ENCODE measurements at regions not wholly inside any gene's neighbourhood (a gene's known extent, or its start where the extent isn't known, plus 50 kb on each side); places are given as distances from the start of the nearest gene placed in this dataset.

DNA sequence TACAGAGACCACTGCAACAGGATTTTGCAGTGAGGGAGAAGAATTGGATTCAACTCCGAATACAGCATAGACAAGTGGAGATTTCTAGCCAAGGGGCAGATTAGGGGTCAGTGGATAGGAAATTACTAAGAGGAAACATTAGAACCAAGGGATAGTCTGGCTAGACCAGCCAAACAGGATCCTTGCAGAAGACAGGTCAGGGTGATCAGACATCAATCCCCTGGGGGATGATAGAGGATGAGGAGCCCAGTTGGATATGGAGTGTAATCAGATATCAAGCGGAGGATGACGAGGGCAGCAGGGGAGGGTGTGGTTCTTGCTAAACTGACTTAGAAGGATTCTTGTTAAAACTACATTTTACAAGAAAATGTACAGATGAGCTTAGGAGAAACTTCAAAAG, 424.4 kb downstream of the DAD1 start:
- no peaks in the 10 kb centered on the region for H3K36me3 ChIP-seq (ENCODE audit: insufficient read depth, low read length)
- H3K9me3 ChIP-seq (ENCODE audit: low read depth, low read length): no peaks in the 10 kb centered on the region
- TF ChIP-seq POLR2AphosphoS5 (IDR thresholded peaks at IDR 0.05; ENCODE audit: borderline replicate concordance, low read depth, low read length) (no peak), EZH2 (IDR thresholded peaks at IDR 0.05) (no peak), FOXP2 (optimal IDR thresholded peaks at IDR 0.05; ENCODE audit: control extremely low read depth, extremely low read length, insufficient read depth) (no peak)
- DNase-seq (ENCODE audit: low read depth, low spot score): no peak
- H3K9ac ChIP-seq (ENCODE audit: insufficient read length): no peak overlapping the region
- no peak overlapping the region for H3K27ac ChIP-seq
- no peak overlapping the region for H3K4me3 ChIP-seq

GRCh38 chr14:22163051-22163450, 426.0 kb downstream of the DAD1 start:
- Histone ChIP-seq H3K36me3 (ENCODE audit: insufficient read depth, low read length) (no peaks in the 10 kb centered on the region), H3K9ac (ENCODE audit: insufficient read length) (no peak overlapping the region), H3K4me3 (no peak overlapping the region), H3K9me3 (ENCODE audit: low read depth, low read length) (no peaks in the 10 kb centered on the region), H3K27ac (no peak overlapping the region)
- DNase-seq (ENCODE audit: low read depth, low spot score): no peak
- TF ChIP-seq FOXP2 (optimal IDR thresholded peaks at IDR 0.05; ENCODE audit: control extremely low read depth, extremely low read length, insufficient read depth) (no peak), POLR2AphosphoS5 (IDR thresholded peaks at IDR 0.05; ENCODE audit: borderline replicate concordance, low read depth, low read length) (no peak), EZH2 (IDR thresholded peaks at IDR 0.05) (no peak)

DNA sequence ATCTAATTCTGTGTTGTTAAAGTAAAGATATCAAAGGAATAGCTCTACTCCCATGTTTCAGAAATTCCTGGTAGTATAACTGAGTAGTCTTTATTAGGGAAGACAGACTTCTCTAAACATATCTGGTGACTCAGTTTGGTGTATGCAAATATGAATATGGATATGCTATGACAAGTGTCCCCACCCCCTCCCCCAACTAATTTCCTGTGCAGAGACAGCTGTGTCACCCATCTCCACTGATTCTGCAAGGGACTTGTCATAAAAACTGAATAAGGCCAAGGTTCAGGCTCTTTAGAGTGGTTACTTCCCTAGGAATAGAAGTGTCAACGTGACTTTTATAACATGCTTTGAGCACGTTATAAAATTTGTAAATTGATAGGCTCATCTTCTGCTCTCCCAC, 429.1 kb downstream of the DAD1 start:
- DNase-seq (ENCODE audit: low read depth, low spot score): no peak
- TF ChIP-seq FOXP2 (optimal IDR thresholded peaks at IDR 0.05; ENCODE audit: control extremely low read depth, extremely low read length, insufficient read depth): no peak
- TF ChIP-seq POLR2AphosphoS5 (IDR thresholded peaks at IDR 0.05; ENCODE audit: borderline replicate concordance, low read depth, low read length): no peak
- TF ChIP-seq EZH2 (IDR thresholded peaks at IDR 0.05): no peak
- H3K27ac ChIP-seq: no peak overlapping the region
- H3K4me3 ChIP-seq: no peak overlapping the region
- H3K36me3 ChIP-seq (ENCODE audit: insufficient read depth, low read length): no peaks in the 10 kb centered on the region
- H3K9me3 ChIP-seq (ENCODE audit: low read depth, low read length): no peaks in the 10 kb centered on the region
- H3K9ac ChIP-seq (ENCODE audit: insufficient read length): no peak overlapping the region

DNA sequence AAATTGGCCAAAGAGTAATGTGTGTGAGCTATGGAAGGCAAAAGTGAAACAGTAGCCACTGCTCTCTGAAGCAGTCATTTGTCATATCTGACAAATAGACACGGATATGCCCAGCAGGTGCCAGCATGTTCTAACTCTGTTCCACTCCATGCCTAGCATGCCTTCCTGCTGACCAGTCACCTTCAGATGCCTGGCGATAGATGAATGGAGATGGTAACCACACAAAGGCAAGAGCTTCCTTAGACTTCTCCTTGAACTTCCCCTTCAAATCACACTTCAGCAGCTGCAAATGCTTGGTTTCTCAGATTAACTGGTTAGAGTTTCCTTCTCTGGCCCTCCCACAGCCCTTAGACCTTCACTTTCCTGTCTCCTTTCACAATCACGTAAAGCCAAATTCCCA, 429.9 kb downstream of the DAD1 start:
- H3K9ac ChIP-seq (ENCODE audit: insufficient read length): no peak overlapping the region
- no peak overlapping the region for H3K4me3 ChIP-seq
- TF ChIP-seq EZH2 (IDR thresholded peaks at IDR 0.05) (no peak), FOXP2 (optimal IDR thresholded peaks at IDR 0.05; ENCODE audit: control extremely low read depth, extremely low read length, insufficient read depth) (no peak), POLR2AphosphoS5 (IDR thresholded peaks at IDR 0.05; ENCODE audit: borderline replicate concordance, low read depth, low read length) (no peak)
- no peaks in the 10 kb centered on the region for H3K36me3 ChIP-seq (ENCODE audit: insufficient read depth, low read length)
- no peak overlapping the region for H3K27ac ChIP-seq
- H3K9me3 ChIP-seq (ENCODE audit: low read depth, low read length): no peaks in the 10 kb centered on the region
- DNase-seq (ENCODE audit: low read depth, low spot score): no peak

DNA sequence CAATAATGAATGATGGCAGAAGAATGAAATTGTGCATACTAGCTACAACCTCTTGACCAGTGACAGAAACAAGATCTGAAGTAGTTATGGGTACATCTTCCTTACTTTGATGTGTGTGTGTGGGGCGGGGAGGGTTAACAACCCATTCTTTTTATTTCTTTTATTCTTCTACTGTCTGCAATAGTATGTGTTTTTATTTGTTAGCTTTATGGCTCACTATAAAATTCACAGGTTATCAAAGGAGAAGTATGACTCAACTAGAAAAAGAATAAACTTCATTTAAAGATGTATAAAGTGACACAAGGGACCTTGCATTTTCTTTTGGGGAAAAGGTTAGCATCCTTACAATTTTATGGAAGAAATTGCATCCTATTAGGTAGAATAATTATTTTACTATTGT, 430.5 kb downstream of the DAD1 start:
- TF ChIP-seq FOXP2 (optimal IDR thresholded peaks at IDR 0.05; ENCODE audit: control extremely low read depth, extremely low read length, insufficient read depth) (no peak), POLR2AphosphoS5 (IDR thresholded peaks at IDR 0.05; ENCODE audit: borderline replicate concordance, low read depth, low read length) (no peak), EZH2 (IDR thresholded peaks at IDR 0.05) (no peak)
- no peak for DNase-seq (ENCODE audit: low read depth, low spot score)

GRCh38 chr14:22155571-22155970, 433.5 kb downstream of the DAD1 start:
- no peak overlapping the region for H3K9ac ChIP-seq (ENCODE audit: insufficient read length)
- DNase-seq (ENCODE audit: low read depth, low spot score): no peak
- TF ChIP-seq POLR2AphosphoS5 (IDR thresholded peaks at IDR 0.05; ENCODE audit: borderline replicate concordance, low read depth, low read length) (no peak), FOXP2 (optimal IDR thresholded peaks at IDR 0.05; ENCODE audit: control extremely low read depth, extremely low read length, insufficient read depth) (no peak), EZH2 (IDR thresholded peaks at IDR 0.05) (no peak)
- H3K4me3 ChIP-seq: no peak overlapping the region
- no peaks in the 10 kb centered on the region for H3K9me3 ChIP-seq (ENCODE audit: low read depth, low read length)
- H3K36me3 ChIP-seq (ENCODE audit: insufficient read depth, low read length): no peaks in the 10 kb centered on the region
- H3K27ac ChIP-seq: no peak overlapping the region

More for the DNA sequence above, 430.5 kb downstream of the DAD1 start:
- H3K4me3 ChIP-seq: no peak overlapping the region
- H3K36me3 ChIP-seq (ENCODE audit: insufficient read depth, low read length): no peaks in the 10 kb centered on the region
- no peak overlapping the region for H3K27ac ChIP-seq
- no peaks in the 10 kb centered on the region for H3K9me3 ChIP-seq (ENCODE audit: low read depth, low read length)
- no peak overlapping the region for H3K9ac ChIP-seq (ENCODE audit: insufficient read length)

DNA sequence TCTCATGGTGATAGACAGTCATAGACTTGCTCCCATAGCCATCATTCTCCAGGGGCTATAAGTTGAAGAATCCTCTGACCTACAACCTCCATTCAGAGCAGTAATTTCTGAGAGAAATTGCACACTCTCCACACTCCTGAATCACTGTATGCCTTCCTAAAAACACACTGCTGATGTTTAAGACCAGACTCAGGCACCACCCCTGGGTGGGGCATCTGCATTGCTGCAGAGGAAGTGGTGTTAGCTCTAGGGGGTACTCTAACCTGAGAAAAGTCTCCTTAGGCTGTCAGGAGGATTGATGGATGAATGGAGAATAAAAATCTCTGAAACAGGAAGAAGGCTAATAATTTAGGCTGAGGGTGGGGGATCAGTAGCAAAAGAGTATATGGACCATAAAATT, 436.1 kb downstream of the DAD1 start:
- Histone ChIP-seq H3K27ac (no peak overlapping the region), H3K9me3 (ENCODE audit: low read depth, low read length) (no peaks in the 10 kb centered on the region), H3K4me3 (no peak overlapping the region), H3K36me3 (ENCODE audit: insufficient read depth, low read length) (no peaks in the 10 kb centered on the region), H3K9ac (ENCODE audit: insufficient read length) (no peak overlapping the region)
- DNase-seq (ENCODE audit: low read depth, low spot score): no peak
- TF ChIP-seq EZH2 (IDR thresholded peaks at IDR 0.05) (no peak), FOXP2 (optimal IDR thresholded peaks at IDR 0.05; ENCODE audit: control extremely low read depth, extremely low read length, insufficient read depth) (no peak), POLR2AphosphoS5 (IDR thresholded peaks at IDR 0.05; ENCODE audit: borderline replicate concordance, low read depth, low read length) (no peak)

- no peaks in the 10 kb centered on the region for H3K36me3 ChIP-seq (ENCODE audit: insufficient read depth, low read length)
- TF ChIP-seq POLR2AphosphoS5 (IDR thresholded peaks at IDR 0.05; ENCODE audit: borderline replicate concordance, low read depth, low read length) (no peak), FOXP2 (optimal IDR thresholded peaks at IDR 0.05; ENCODE audit: control extremely low read depth, extremely low read length, insufficient read depth) (no peak), EZH2 (IDR thresholded peaks at IDR 0.05) (no peak)
- no peaks in the 10 kb centered on the region for H3K9me3 ChIP-seq (ENCODE audit: low read depth, low read length)
- no peak overlapping the region for H3K9ac ChIP-seq (ENCODE audit: insufficient read length)
- no peak for DNase-seq (ENCODE audit: low read depth, low spot score)
- no peak overlapping the region for H3K27ac ChIP-seq
- no peak overlapping the region for H3K4me3 ChIP-seq
These were observed 436.7 kb downstream of the DAD1 start for GRCh38 chr14:22152161-22152870.

DNA sequence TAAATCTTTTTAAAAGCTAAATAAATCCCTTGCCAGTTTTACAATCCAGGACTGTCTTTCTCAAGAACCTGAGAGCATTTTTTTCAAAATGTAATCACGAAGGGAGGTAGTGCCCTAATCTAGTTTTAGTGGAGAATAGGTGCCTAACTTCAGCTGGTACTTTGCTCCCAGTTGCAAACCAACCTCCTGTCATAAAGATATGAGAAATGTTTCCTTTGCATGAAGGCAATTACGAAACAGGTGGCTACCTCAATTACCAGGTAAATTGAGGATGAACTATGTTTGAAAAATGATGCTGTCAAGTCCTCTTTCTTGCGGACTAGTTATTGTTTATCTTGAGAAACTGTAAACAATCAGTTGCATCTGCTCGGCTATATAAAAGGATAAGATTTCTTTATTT, 437.9 kb downstream of the DAD1 start:
- Histone ChIP-seq H3K9me3 (ENCODE audit: low read depth, low read length) (no peaks in the 10 kb centered on the region), H3K36me3 (ENCODE audit: insufficient read depth, low read length) (no peaks in the 10 kb centered on the region), H3K27ac (no peak overlapping the region), H3K9ac (ENCODE audit: insufficient read length) (no peak overlapping the region), H3K4me3 (no peak overlapping the region)
- no peak for DNase-seq (ENCODE audit: low read depth, low spot score)
- TF ChIP-seq FOXP2 (optimal IDR thresholded peaks at IDR 0.05; ENCODE audit: control extremely low read depth, extremely low read length, insufficient read depth) (no peak), EZH2 (IDR thresholded peaks at IDR 0.05) (no peak), POLR2AphosphoS5 (IDR thresholded peaks at IDR 0.05; ENCODE audit: borderline replicate concordance, low read depth, low read length) (no peak)

Data from SK-N-MC (cell line).